ACHN (cell line): ENCODE measurements at regions not wholly inside any gene's neighbourhood (a gene's known extent, or its start where the extent isn't known, plus 50 kb on each side); places are given as distances from the start of the nearest gene placed in this dataset.
"Not testable (repeated sequence)": the region's sequence is repeated elsewhere in the genome, so short reads cannot be mapped to it uniquely, and the experiment has no call there.

Source experiments
- DNase-seq: peaks from one replicate; pipeline ENCODE4 v3.0.0-alpha.2; 2015
- in situ Hi-C: cut with HindIII; loops from 2 replicates; pipeline ENCODE4 v1.10.0; 2017; ENCODE audit warnings: low sequenced_read_pairs, low pct_ligation_motif_present, low pct_unique_long_range_greater_than_20kb

GRCh38 chr22:12279512-12280474 lies 3248.2 kb upstream of the OR11H1 start:
- in situ Hi-C loops, DNase-seq: not testable (repeated sequence)

GRCh38 chr22:12284690-12285089 lies 3243.3 kb upstream of the OR11H1 start:
- DNase-seq = peak; percentile 2
- in situ Hi-C loops = not testable (repeated sequence)

GRCh38 chr22:12297351-12297750 lies 3230.6 kb upstream of the OR11H1 start:
- in situ Hi-C loops, DNase-seq: not testable (repeated sequence)
